Mesodermal cell (in vitro differentiated cells): ENCODE measurements at regions not wholly inside any gene's neighbourhood (a gene's known extent, or its start where the extent isn't known, plus 50 kb on each side); places are given as distances from the start of the nearest gene placed in this dataset.

Source experiments
- H3K27ac ChIP-seq: 2 replicates; pipeline ENCODE4 v1.7.0; 2013; ENCODE audit warnings: mild to moderate bottlenecking, low read depth, low read length, moderate library complexity; ENCODE audit not compliant: severe bottlenecking
- H3K36me3 ChIP-seq: 2 replicates; pipeline ENCODE4 v1.7.1; 2013; ENCODE audit warnings: mild to moderate bottlenecking, low read length, moderate library complexity; ENCODE audit not compliant: control insufficient read depth, insufficient read depth
- H3K4me1 ChIP-seq: one replicate; pipeline ENCODE4 v1.7.1; 2013; ENCODE audit warnings: mild to moderate bottlenecking, low read length; ENCODE audit not compliant: insufficient read depth, control insufficient read depth, poor library complexity, severe bottlenecking
- H3K4me3 ChIP-seq: 2 replicates; pipeline ENCODE4 v1.7.0; 2013; ENCODE audit warnings: low read length, control low read depth, mild to moderate bottlenecking; ENCODE audit not compliant: insufficient read depth, poor library complexity, severe bottlenecking; ENCODE audit errors: extremely low read depth
- H3K9me3 ChIP-seq: 2 replicates; pipeline ENCODE4 v1.7.1; 2013; ENCODE audit warnings: mild to moderate bottlenecking, low read length, moderate library complexity; ENCODE audit not compliant: control insufficient read depth
- WGBS, 2 experiments: methylation state at CpG; one replicate each; pipeline ENCODE4 v1.1.5; 2013; ENCODE audit warnings: missing lambda C conversion rate in 2 of 2; ENCODE audit not compliant: insufficient coverage in 2 of 2; 5-methylcytosine and 5-hydroxymethylcytosine counted together

DNA sequence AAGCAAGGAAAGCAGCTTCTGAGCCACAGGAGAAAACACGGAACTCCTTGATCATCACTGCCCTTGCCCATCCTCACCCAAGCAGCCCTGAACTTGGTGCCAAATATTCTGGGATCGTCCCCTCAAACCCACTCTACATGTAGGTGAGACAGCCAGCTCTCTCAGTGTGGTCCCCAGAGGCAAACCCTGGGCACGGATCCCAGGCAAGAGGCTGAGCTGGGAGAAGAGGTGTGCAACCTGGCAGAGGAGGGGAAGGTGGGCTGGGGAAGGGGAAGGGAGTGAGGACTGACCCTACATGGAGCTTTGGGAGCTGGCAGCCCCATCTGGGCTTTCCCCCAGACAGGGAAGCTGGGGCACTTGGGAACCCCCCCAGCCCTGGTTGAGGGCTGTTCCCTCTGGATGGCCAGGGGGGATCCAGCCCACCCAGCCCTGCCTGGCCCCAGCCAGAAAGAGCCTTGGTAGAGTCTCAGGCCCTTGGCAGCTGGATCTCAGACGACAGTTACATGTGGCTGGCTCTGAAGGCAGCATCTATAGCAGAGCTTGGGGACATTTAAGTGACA is 186.2 kb upstream of the CST7 start:
- 86 to 94% methylated on average over 2 to 3 of the region's 4 CpGs for WGBS, 2 experiments
- Histone ChIP-seq H3K9me3 (peaks cover 5% of the 10 kb centered on the region), H3K4me3 (no peak overlapping the region), H3K36me3 (no peaks in the 10 kb centered on the region), H3K4me1 (peaks cover under 1% of the 10 kb centered on the region), H3K27ac (no peak overlapping the region)

DNA sequence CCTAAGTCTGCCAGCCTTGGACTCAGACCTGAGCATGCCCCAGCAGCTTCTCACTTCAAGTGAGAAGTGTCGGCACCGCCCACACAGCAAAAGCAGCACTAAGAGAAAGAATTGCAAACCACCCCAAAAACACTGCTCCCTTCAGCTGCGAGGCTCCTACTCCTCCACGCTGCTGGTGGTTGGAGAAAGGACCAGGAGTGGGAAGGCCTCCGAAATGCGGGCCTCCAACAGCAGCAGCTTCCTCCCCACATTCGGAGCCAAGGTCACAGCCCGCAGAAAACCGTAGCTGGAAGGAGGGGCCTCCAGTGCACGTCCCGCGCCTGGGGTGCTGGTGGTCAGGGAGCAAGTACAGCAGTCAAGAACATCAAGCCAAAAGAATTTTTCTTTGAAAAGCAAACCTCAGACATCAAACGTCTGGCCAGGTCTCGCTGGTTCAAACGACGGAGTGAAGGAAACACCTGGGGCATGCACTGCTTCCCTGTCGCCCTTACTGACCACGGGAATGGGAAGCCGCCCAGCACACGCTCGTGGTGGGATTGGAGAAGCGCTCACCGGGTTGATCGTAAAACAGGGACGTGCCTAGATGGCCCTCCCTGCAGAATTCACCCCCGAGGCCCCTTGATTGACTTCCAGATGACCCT is 185.6 kb upstream of the CST7 start:
- H3K36me3 ChIP-seq, result no peaks in the 10 kb centered on the region
- H3K4me1 ChIP-seq, result peaks cover 4% of the 10 kb centered on the region
- WGBS, 2 experiments, result 92 to 94% methylated on average over 18 to 24 of the region's 26 CpGs
- no peak overlapping the region for H3K27ac ChIP-seq
- H3K9me3 ChIP-seq, result peaks cover 5% of the 10 kb centered on the region
- H3K4me3 ChIP-seq, result no peak overlapping the region

DNA sequence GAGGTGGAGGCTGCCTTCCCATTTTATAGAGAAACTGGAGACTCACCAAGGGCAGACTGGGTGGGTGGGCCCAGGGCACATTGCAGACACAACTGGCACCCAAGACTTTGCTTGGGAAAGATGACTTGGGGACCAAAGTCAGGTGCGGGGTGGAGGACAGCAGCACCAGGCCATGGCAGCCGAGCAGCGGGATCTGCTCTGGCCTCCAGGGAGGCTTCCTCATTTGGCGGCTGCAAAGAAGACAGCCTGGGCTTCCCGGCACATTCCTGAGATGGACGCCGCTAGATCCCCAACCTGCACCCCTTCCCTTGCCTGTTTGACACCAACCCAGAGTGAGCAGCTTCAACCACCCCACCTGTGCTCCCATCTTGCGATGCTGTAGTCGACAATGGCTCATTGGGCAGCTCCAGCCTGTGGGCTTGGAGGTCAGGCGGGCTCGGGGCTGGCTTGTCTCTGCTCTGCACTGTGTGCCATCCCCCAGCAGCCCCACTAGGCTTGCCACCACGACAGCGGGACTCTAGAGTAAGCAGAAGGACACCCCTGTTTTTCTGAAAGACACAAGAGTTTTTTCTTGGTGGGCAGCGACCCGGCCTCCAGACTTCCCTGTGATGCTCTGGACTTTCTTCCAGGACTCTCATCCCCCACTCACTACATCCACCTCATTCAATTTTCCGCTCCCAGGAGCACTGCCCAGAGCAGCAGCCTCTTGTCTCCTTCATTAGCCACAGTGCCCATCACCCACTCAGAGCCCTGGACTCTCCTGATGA is 184.9 kb upstream of the CST7 start:
- Histone ChIP-seq H3K4me1 (peaks cover 4% of the 10 kb centered on the region), H3K27ac (no peak overlapping the region), H3K9me3 (peaks cover 5% of the 10 kb centered on the region), H3K36me3 (no peaks in the 10 kb centered on the region), H3K4me3 (no peak overlapping the region)
- WGBS, 2 experiments, result 86 to 87% methylated on average over 14 to 16 of the region's 16 CpGs

DNA sequence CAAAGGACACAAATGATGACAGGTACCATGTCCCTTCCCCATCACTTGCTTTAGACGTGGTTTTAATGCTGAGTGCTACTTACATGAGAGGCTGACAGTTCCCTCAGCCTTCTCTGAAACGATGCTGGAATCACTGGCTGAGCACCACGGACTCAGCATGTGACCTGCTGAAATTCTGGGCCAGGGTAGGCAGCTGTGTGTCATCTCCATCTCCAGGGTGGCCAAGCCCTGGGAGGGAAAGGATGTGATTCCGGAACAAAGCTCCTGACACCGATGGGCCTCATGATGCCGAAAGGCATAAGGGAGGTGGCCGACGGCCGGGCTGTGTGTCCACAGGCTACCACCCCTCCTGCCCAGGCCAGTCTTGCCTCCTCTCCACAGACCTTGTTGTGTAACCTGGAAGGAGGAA is 184.3 kb upstream of the CST7 start:
- peaks cover 4% of the 10 kb centered on the region for H3K4me1 ChIP-seq
- WGBS, 2 experiments, result 78 to 91% methylated on average over 6 to 9 of the region's 9 CpGs

DNA sequence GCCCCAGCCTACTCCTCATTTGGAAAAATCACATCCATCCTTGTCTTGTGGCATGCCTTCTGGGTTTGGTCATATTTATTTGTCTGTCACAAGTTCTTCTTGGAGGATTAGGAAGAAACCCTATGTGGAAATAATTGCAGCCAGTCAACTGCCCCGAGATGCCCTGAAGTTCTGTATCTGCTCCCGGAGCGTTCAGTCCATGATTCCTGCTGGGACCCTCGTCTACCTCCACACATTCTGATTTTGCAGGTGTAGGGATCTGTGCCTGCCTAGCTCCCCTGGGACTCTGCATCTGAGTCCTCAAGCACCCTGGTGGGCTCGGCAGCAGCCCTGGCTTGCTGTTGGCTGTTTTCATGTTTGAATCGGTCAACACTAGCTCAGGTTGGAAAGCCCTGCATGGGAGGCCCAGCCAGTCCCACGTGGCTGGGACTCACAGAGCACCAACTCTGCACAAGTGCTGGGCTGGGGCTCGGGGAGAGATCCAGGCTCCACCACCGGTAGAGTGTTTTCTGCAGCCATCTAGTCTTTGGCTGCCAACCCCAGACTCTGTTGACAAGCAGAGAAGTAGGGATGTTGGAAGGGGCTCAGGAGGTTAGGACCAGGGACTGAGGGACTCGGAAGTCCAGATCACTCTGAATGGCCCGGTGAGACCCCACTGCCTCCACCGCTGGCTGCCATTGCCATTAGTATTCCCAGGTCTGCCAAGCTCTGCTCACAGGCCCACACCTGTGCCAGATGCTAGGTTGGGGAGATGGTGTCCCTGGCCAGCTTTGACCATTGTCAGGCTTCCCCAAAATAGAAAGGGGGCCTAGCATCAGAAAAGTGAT is 183.5 kb upstream of the CST7 start:
- H3K27ac ChIP-seq, result no peak overlapping the region
- 84 to 91% methylated on average over 10 of the region's 12 CpGs for whole genome bisulfite sequencing, 2 experiments
- H3K4me1 ChIP-seq, result peaks cover 4% of the 10 kb centered on the region
- H3K36me3 ChIP-seq, result no peaks in the 10 kb centered on the region
- H3K9me3 ChIP-seq, result peaks cover 1% of the 10 kb centered on the region
- no peak overlapping the region for H3K4me3 ChIP-seq

More for the DNA sequence above, 184.3 kb upstream of the CST7 start:
- Histone ChIP-seq H3K9me3 (peaks cover 5% of the 10 kb centered on the region), H3K4me3 (no peak overlapping the region), H3K27ac (no peak overlapping the region), H3K36me3 (no peaks in the 10 kb centered on the region)

DNA sequence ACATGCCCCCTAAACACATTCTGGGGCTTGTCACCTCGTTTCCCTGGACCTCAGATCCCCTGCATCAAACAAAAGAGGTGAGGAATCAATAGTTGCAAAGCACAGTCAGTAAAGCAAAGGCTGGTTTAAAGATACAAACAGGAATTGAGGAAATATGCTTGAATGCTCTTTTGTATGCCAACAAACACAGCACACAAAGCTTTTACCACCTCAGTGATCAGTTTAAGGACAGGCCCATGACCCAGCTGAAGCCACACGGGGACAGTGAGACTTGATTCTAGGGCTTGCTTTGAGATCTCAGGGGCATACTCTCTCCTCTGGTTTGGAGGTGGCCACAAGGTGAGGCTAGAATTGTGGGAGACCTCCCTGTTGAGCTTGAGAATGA is 182.9 kb upstream of the CST7 start:
- H3K36me3 ChIP-seq, result no peaks in the 10 kb centered on the region
- no peak overlapping the region for H3K4me3 ChIP-seq
- 88 to 90% methylated on average over 1 to 2 of the region's 2 CpGs for WGBS, 2 experiments
- H3K9me3 ChIP-seq, result no peaks in the 10 kb centered on the region
- no peak overlapping the region for H3K27ac ChIP-seq
- H3K4me1 ChIP-seq, result peaks cover 6% of the 10 kb centered on the region

DNA sequence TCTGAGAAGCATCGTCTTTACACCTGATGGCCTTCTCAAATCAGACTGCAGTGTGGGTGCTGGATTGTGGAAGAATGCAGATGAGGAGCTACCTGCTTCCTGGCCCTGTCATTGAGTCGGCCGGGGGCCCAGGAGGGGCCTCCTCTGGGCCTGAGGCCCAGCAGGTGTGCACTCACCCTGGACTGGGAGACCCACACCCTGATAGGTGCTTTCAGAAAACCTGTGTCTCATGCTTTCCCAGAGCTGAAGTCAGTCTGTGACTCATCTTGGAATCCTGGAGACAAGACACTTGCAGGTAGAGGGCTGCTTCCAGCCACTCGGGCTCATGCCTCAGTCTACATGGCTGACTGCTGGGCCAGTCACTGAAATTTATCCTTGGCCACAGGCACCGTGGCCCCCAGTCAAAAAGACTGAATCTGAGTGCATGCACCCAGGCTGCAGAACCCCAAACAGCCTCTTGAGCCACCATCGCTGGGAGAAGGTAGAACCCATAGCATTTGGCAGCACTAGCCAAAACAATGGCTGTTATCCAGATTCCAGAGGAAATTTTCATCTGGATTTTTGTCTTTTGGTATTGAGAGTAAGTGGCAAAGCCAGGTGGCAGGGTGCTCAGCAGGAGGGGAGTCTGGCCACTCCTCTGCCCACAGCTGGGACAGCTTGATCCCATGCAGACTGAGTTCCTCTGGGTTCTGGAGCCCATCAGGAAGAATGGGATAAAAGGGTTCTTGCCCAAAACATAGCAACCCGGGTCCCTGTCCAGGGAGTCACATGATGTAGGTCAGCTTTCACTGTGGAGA is 182.0 kb upstream of the CST7 start:
- H3K4me1 ChIP-seq, result peaks cover 10% of the 10 kb centered on the region
- no peak overlapping the region for H3K27ac ChIP-seq
- 91 to 96% methylated on average over 5 to 7 of the region's 7 CpGs for WGBS, 2 experiments
- H3K36me3 ChIP-seq, result no peaks in the 10 kb centered on the region
- H3K9me3 ChIP-seq, result no peaks in the 10 kb centered on the region
- no peak overlapping the region for H3K4me3 ChIP-seq

DNA sequence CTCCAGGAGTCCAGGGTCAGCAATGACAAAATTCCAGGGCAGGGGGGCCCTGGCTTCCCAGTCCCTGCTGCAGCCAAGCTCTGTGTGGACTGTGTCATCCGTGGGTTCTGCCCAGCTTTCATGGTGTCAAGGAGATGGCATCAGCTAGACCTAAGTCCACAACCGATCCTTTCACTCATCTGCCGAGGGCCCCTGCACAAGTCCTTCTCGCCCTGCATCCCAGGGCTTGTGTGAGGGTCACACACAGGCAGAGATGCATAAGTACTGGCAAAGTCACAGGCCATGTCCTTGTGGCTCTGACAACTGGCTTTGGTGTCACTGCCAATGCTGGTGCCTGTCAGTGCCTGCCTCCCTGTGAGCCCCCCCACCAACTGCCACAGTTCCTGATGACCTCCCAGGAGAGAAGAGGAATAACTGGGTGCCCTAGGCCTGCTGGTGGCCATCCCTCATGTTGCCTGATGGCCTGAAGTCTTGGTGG is 181.4 kb upstream of the CST7 start:
- H3K27ac ChIP-seq, result peak overlapping the region; percentile 23
- H3K9me3 ChIP-seq, result no peaks in the 10 kb centered on the region
- WGBS, 2 experiments, result 86 to 92% methylated on average over 4 of the region's 4 CpGs

DNA sequence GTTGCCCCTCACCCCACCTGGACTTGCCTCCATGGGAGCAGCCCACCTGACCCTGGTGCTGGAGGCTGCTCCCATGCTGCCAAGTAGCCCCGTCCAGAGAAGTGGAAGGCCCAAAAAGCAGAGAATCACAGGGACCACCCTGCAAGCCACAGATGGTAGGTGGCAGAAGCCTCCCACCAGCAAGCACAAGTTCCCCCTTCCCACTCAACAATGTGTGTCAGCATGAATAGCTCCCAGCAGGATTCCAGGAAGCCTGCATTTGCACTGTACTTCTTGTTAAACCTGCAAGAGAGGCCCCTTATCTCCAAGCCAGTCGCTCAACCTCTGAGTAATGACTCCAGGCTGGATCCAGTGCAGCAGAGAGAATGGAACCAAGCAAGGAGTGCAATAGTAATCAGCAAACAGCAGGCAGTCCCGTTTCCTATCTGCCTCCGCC is 180.8 kb upstream of the CST7 start:
- Histone ChIP-seq H3K4me3 (no peak overlapping the region), H3K4me1 (peaks cover 14% of the 10 kb centered on the region), H3K9me3 (no peaks in the 10 kb centered on the region), H3K36me3 (no peaks in the 10 kb centered on the region), H3K27ac (peak overlapping the region; percentile 37)
- WGBS, 2 experiments, result 67 to 73% methylated on average over 2 to 4 of the region's 4 CpGs

More for the DNA sequence above, 181.4 kb upstream of the CST7 start:
- Histone ChIP-seq H3K4me1 (peaks cover 10% of the 10 kb centered on the region), H3K36me3 (no peaks in the 10 kb centered on the region), H3K4me3 (no peak overlapping the region)
